B cell (primary cell): ENCODE measurements at regions not wholly inside any gene's neighbourhood (a gene's known extent, or its start where the extent isn't known, plus 50 kb on each side); places are given as distances from the start of the nearest gene placed in this dataset.

ENCODE experiments used
- CTCF ChIP-seq: fragments of 200-600 bp; IDR thresholded peaks from one replicate; pipeline ENCODE4 v1.8.0; 2022; ENCODE audit warnings: antibody characterized with exemption, mild to moderate bottlenecking
- EZH2 ChIP-seq: IDR thresholded peaks from 2 replicates; pipeline ENCODE4 v1.6.1; 2012; ENCODE audit warnings: borderline replicate concordance, low read depth, mild to moderate bottlenecking, moderate library complexity, low read length; ENCODE audit not compliant: insufficient read depth, poor library complexity, severe bottlenecking

- TF ChIP-seq CTCF (no peak), EZH2 (no peak)
Measured at GRCh38 chr20:62572980-62573379, 69.3 kb upstream of the SLCO4A1 start.
